ENCODE measurements at regions not wholly inside any gene's neighbourhood (a gene's known extent, or its start where the extent isn't known, plus 50 kb on each side); places are given as distances from the start of the nearest gene placed in this dataset.

DNA sequence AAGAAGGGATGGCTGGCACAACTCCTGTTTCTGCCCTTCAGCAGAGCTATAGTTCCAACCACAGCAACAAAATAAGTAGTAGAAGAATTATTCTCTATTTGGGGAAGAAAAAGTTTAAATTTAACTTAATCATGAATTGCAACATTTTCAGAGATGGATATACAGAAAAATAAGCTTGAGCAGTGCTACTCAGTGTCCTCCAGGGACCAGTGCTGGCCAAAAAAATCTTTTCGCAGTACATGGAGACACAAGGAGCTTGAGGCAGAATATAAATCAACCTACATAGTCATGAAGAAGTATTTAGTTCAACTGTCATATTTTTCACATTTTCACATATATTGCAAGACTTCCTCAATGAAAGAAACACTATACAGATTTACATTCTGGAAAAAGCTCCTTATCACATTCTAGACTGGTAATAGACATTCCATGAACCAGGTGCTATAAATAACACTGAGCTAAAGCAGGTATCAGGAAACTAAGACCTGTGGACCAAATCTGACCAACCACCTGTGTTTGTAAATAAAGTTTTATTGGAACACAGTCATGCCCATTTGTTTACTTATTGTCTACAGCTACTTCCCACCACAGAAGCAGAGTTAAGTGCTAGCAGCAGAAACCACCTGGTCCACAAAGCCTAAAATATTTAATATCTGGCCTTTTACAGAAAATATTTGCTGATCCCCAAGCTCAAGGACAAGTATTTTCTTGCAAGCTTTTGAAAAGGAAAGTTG, 101.9 kb downstream of the RGS21 start:
- Histone ChIP-seq H2AK5ac (ENCODE audit: low read depth, low read length) (no peak overlapping the region), H3K14ac (ENCODE audit: low read length) (no peak overlapping the region), H3K18ac (ENCODE audit: low read length) (no peak overlapping the region), H3K79me1 (ENCODE audit: low read depth, low read length) (no peaks in the 10 kb centered on the region), H2BK120ac (ENCODE audit: low read depth, low read length) (no peak overlapping the region), H3K4me2 (ENCODE audit: insufficient read depth, low read length, poor library complexity, severe bottlenecking) (no peak overlapping the region), H2BK5ac (ENCODE audit: low read length) (no peak overlapping the region), H2BK12ac (ENCODE audit: low read length) (no peak overlapping the region), H3K4me1 (ENCODE audit: control insufficient read depth in 2 of 2, insufficient read depth in 1 of 2, low read depth in 1 of 2, low read length in 2 of 2) (no peaks in the 10 kb centered on the region), H4K91ac (ENCODE audit: low read depth, low read length, poor library complexity) (no peak overlapping the region), H3K23ac (ENCODE audit: low read depth, low read length, poor library complexity) (no peak overlapping the region), H2AFZ (ENCODE audit: low read length) (no peak overlapping the region), H2BK15ac (ENCODE audit: low read length) (no peak overlapping the region), H3K9ac (ENCODE audit: low read depth, low read length, poor library complexity) (no peak overlapping the region), H4K8ac (ENCODE audit: low read depth, low read length) (no peak overlapping the region), H3K36me3 (replicated peaks in 1 of 2; ENCODE audit: control insufficient read depth in 2 of 2, insufficient read depth in 2 of 2, low read length in 2 of 2) (no peaks in the 10 kb centered on the region), H3K4ac (ENCODE audit: low read length) (no peak overlapping the region), H3K9me3 (replicated peaks in 1 of 2; ENCODE audit: control insufficient read depth in 2 of 2, insufficient read depth in 1 of 2, low read depth in 1 of 2, low read length in 2 of 2) (no peaks in the 10 kb centered on the region), H3K27ac (replicated peaks; ENCODE audit: low read length) (no peak overlapping the region), H3K4me3 (ENCODE audit: low read length in 2 of 2) (no peak overlapping the region), H3K27me3 (ENCODE audit: control insufficient read depth in 3 of 3, insufficient read depth in 3 of 3, low read depth in 1 of 3, low read length in 3 of 3) (no peaks in the 10 kb centered on the region)
- no peak for DNase-seq (ENCODE audit: low spot score)
- WGBS, 2 donors (ENCODE audit: extremely low coverage in 2 of 2, insufficient read length in 2 of 2, insufficient replicate concordance in 1 of 2): no CpG with 5 or more reads among the region's 1 CpG

DNA sequence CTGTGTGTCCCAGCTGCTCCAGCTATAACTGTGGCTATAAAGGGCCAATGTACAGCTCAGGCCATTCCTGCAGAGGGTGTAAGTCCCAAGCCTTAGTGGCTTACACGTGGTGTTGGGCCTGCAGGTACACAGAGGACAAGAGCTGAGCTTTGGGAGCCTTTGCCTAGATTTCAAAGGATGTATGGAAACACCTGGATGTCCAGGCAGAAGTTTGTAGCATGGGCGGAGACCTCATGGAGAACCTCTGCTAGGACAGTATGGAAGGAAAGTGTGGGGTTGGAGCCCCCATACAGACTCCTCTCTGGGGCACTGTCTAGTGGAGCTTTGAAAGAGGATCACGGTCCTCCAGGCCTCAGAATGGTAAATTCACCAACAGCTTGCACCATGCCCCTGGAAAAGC, 113.9 kb downstream of the RGS21 start:
- Histone ChIP-seq H2BK5ac (ENCODE audit: low read length) (no peak overlapping the region), H3K18ac (ENCODE audit: low read length) (no peak overlapping the region), H2BK12ac (ENCODE audit: low read length) (no peak overlapping the region), H3K27me3 (ENCODE audit: control insufficient read depth in 3 of 3, insufficient read depth in 3 of 3, low read depth in 1 of 3, low read length in 3 of 3) (no peaks in the 10 kb centered on the region), H3K23ac (ENCODE audit: low read depth, low read length, poor library complexity) (no peak overlapping the region), H3K4me3 (ENCODE audit: low read length in 2 of 2) (no peak overlapping the region), H3K9ac (ENCODE audit: low read depth, low read length, poor library complexity) (no peak overlapping the region), H3K36me3 (replicated peaks in 1 of 2; ENCODE audit: control insufficient read depth in 2 of 2, insufficient read depth in 2 of 2, low read length in 2 of 2) (no peaks in the 10 kb centered on the region), H3K4me1 (ENCODE audit: control insufficient read depth in 2 of 2, insufficient read depth in 1 of 2, low read depth in 1 of 2, low read length in 2 of 2) (peaks cover 0 to 2% of the 10 kb centered on the region in 2 donors), H2BK15ac (ENCODE audit: low read length) (no peak overlapping the region), H4K91ac (ENCODE audit: low read depth, low read length, poor library complexity) (no peak overlapping the region), H3K4me2 (ENCODE audit: insufficient read depth, low read length, poor library complexity, severe bottlenecking) (no peak overlapping the region), H3K9me3 (replicated peaks in 1 of 2; ENCODE audit: control insufficient read depth in 2 of 2, insufficient read depth in 1 of 2, low read depth in 1 of 2, low read length in 2 of 2) (peaks cover 12 to 18% of the 10 kb centered on the region in 2 donors), H3K27ac (replicated peaks; ENCODE audit: low read length) (no peak overlapping the region), H3K4ac (ENCODE audit: low read length) (no peak overlapping the region), H4K8ac (ENCODE audit: low read depth, low read length) (no peak overlapping the region), H3K14ac (ENCODE audit: low read length) (no peak overlapping the region), H2AFZ (ENCODE audit: low read length) (no peak overlapping the region), H3K79me1 (ENCODE audit: low read depth, low read length) (no peaks in the 10 kb centered on the region), H2AK5ac (ENCODE audit: low read depth, low read length) (no peak overlapping the region), H2BK120ac (ENCODE audit: low read depth, low read length) (no peak overlapping the region)
- no CpG with 5 or more reads among the region's 3 CpGs for WGBS, 2 donors (ENCODE audit: extremely low coverage in 2 of 2, insufficient read length in 2 of 2, insufficient replicate concordance in 1 of 2)
- DNase-seq (ENCODE audit: low spot score): no peak

DNA sequence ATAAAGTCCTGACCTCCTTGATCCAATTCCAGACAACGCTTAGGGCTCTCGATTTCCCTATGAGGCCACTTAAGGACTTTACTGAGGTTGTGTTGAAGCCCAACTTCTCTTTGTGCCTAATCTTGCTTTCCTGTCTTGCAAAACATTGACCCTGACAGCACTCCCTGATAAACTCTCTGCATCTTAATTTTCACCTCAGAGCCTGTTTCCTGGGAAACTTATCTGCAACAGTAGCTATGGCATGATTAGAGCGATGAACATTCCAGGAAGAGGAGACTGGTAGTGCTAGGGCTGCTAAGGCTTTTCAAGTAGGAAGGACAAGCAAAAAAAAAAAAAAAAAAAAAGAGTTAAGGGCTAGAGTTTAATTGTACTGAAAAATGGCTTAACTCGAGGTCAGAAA, 118.9 kb downstream of the RGS21 start:
- H3K79me1 ChIP-seq (ENCODE audit: low read depth, low read length): no peaks in the 10 kb centered on the region
- H3K4me2 ChIP-seq (ENCODE audit: insufficient read depth, low read length, poor library complexity, severe bottlenecking): no peak overlapping the region
- H3K4me3 ChIP-seq (ENCODE audit: low read length in 2 of 2): no peak overlapping the region
- no peak overlapping the region for H3K23ac ChIP-seq (ENCODE audit: low read depth, low read length, poor library complexity)
- H3K36me3 ChIP-seq (replicated peaks in 1 of 2; ENCODE audit: control insufficient read depth in 2 of 2, insufficient read depth in 2 of 2, low read length in 2 of 2): no peaks in the 10 kb centered on the region
- no peak overlapping the region for H2AFZ ChIP-seq (ENCODE audit: low read length)
- H3K14ac ChIP-seq (ENCODE audit: low read length): no peak overlapping the region
- no peak overlapping the region for H3K27ac ChIP-seq (replicated peaks; ENCODE audit: low read length)
- no peak overlapping the region for H2BK5ac ChIP-seq (ENCODE audit: low read length)
- no peak overlapping the region for H2BK12ac ChIP-seq (ENCODE audit: low read length)
- no peak for DNase-seq (ENCODE audit: low spot score)
- H3K9ac ChIP-seq (ENCODE audit: low read depth, low read length, poor library complexity): no peak overlapping the region
- no peak overlapping the region for H3K4ac ChIP-seq (ENCODE audit: low read length)
- no CpG with 5 or more reads among the region's 4 CpGs for WGBS, 2 donors (ENCODE audit: extremely low coverage in 2 of 2, insufficient read length in 2 of 2, insufficient replicate concordance in 1 of 2)
- H2AK5ac ChIP-seq (ENCODE audit: low read depth, low read length): no peak overlapping the region
- peaks cover 6 to 13% of the 10 kb centered on the region in 2 donors for H3K9me3 ChIP-seq (replicated peaks in 1 of 2; ENCODE audit: control insufficient read depth in 2 of 2, insufficient read depth in 1 of 2, low read depth in 1 of 2, low read length in 2 of 2)
- H3K18ac ChIP-seq (ENCODE audit: low read length): no peak overlapping the region
- H3K27me3 ChIP-seq (ENCODE audit: control insufficient read depth in 3 of 3, insufficient read depth in 3 of 3, low read depth in 1 of 3, low read length in 3 of 3): no peaks in the 10 kb centered on the region
- no peak overlapping the region for H2BK120ac ChIP-seq (ENCODE audit: low read depth, low read length)
- peaks cover 3 to 13% of the 10 kb centered on the region in 2 donors for H3K4me1 ChIP-seq (ENCODE audit: control insufficient read depth in 2 of 2, insufficient read depth in 1 of 2, low read depth in 1 of 2, low read length in 2 of 2)
- no peak overlapping the region for H4K91ac ChIP-seq (ENCODE audit: low read depth, low read length, poor library complexity)
- H4K8ac ChIP-seq (ENCODE audit: low read depth, low read length): no peak overlapping the region
- H2BK15ac ChIP-seq (ENCODE audit: low read length): no peak overlapping the region

DNA sequence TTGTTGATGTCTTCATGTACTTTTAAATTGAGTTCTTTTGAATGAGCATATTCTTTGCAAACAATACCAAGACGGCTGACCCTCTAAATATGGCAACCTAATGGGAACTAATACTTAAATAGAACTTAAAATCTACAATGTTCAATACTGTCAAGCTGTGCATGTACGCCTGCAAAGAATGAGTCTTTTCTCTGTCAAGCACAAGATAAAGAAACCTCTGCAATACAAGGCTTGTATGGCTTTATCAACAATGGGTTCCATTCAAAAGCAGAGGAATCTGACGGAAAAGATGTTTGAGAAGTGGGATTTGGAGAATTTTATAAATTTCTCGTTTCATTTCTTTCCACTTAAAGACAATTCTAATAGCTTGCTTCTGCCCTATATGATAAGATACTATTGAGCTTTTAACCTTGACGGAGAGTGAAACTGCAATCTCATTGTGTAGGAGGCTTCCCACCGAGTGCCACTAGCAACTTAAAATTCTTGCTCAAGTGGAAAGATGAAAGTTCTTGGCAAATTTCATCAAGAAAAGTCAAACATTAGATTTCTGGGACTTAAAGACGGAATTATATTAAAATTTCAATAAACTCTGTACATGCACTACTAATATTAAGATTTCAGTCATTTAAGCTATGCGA, 119.8 kb downstream of the RGS21 start:
- Histone ChIP-seq H2AK5ac (ENCODE audit: low read depth, low read length) (no peak overlapping the region), H3K27me3 (ENCODE audit: control insufficient read depth in 3 of 3, insufficient read depth in 3 of 3, low read depth in 1 of 3, low read length in 3 of 3) (no peaks in the 10 kb centered on the region), H2BK5ac (ENCODE audit: low read length) (no peak overlapping the region)

More for the DNA sequence above, 119.8 kb downstream of the RGS21 start:
- Histone ChIP-seq H3K14ac (ENCODE audit: low read length) (no peak overlapping the region), H3K79me1 (ENCODE audit: low read depth, low read length) (no peaks in the 10 kb centered on the region), H3K4ac (ENCODE audit: low read length) (no peak overlapping the region), H3K36me3 (replicated peaks in 1 of 2; ENCODE audit: control insufficient read depth in 2 of 2, insufficient read depth in 2 of 2, low read length in 2 of 2) (no peaks in the 10 kb centered on the region), H3K18ac (ENCODE audit: low read length) (no peak overlapping the region), H2BK15ac (ENCODE audit: low read length) (no peak overlapping the region), H3K4me3 (ENCODE audit: low read length in 2 of 2) (no peak overlapping the region), H3K23ac (ENCODE audit: low read depth, low read length, poor library complexity) (no peak overlapping the region), H3K9ac (ENCODE audit: low read depth, low read length, poor library complexity) (no peak overlapping the region), H4K91ac (ENCODE audit: low read depth, low read length, poor library complexity) (no peak overlapping the region), H4K8ac (ENCODE audit: low read depth, low read length) (no peak overlapping the region), H3K4me2 (ENCODE audit: insufficient read depth, low read length, poor library complexity, severe bottlenecking) (no peak overlapping the region), H2BK120ac (ENCODE audit: low read depth, low read length) (no peak overlapping the region), H2AFZ (ENCODE audit: low read length) (peak overlapping the region; percentile 50), H3K27ac (replicated peaks; ENCODE audit: low read length) (no peak overlapping the region), H2BK12ac (ENCODE audit: low read length) (no peak overlapping the region), H3K4me1 (ENCODE audit: control insufficient read depth in 2 of 2, insufficient read depth in 1 of 2, low read depth in 1 of 2, low read length in 2 of 2) (peaks cover 3 to 13% of the 10 kb centered on the region in 2 donors), H3K9me3 (replicated peaks in 1 of 2; ENCODE audit: control insufficient read depth in 2 of 2, insufficient read depth in 1 of 2, low read depth in 1 of 2, low read length in 2 of 2) (peaks cover under 1 to 5% of the 10 kb centered on the region in 2 donors)
- no peak for DNase-seq (ENCODE audit: low spot score)
- WGBS, 2 donors (ENCODE audit: extremely low coverage in 2 of 2, insufficient read length in 2 of 2, insufficient replicate concordance in 1 of 2): no CpG with 5 or more reads among the region's 8 CpGs

Data from neuronal stem cell (in vitro differentiated cells).